NB4 (cell line): ENCODE measurements at regions not wholly inside any gene's neighbourhood (a gene's known extent, or its start where the extent isn't known, plus 50 kb on each side); places are given as distances from the start of the nearest gene placed in this dataset.

ENCODE experiments used
- DNase-seq: peaks from one replicate; pipeline ENCODE4 v3.0.0; 2010; ENCODE audit warnings: low read depth
- H3K4me3 ChIP-seq: one replicate; pipeline ENCODE4 v1.5.1; 2011; ENCODE audit warnings: mild to moderate bottlenecking, low read depth, low read length, moderate library complexity
- CTCF ChIP-seq: IDR thresholded peaks from one replicate; pipeline ENCODE4 v1.5.1; 2012; ENCODE audit warnings: low read depth, low read length
- MAX ChIP-seq: IDR thresholded peaks from 2 replicates; pipeline ENCODE4 v1.6.1; 2011; ENCODE audit warnings: low read depth, low read length
- MYC ChIP-seq: IDR thresholded peaks from 2 replicates; pipeline ENCODE4 v1.6.1; 2011; ENCODE audit warnings: low read depth, low read length
- POLR2A ChIP-seq: IDR thresholded peaks from 2 replicates; pipeline ENCODE4 v1.6.1; 2011; ENCODE audit warnings: mild to moderate bottlenecking; ENCODE audit not compliant: insufficient read length; ENCODE audit errors: extremely low read depth

- no peak overlapping the region for H3K4me3 ChIP-seq
- DNase-seq: peak; percentile 36
- TF ChIP-seq MAX (no peak), CTCF (peak; percentile 40)
Observed at GRCh38 chr7:132709971-132710567, 133.8 kb upstream of the PLXNA4 start.

GRCh38 chr7:132708470-132708869 is 132.2 kb upstream of the PLXNA4 start:
- TF ChIP-seq POLR2A: no peak
- TF ChIP-seq MYC: no peak
- no peak for TF ChIP-seq MAX
- TF ChIP-seq CTCF: no peak
- no peak overlapping the region for H3K4me3 ChIP-seq
- no peak for DNase-seq

- TF ChIP-seq CTCF (no peak), POLR2A (no peak)
- no peak for DNase-seq
- no peak overlapping the region for H3K4me3 ChIP-seq
Observed at GRCh38 chr7:132705146-132705545, 128.9 kb upstream of the PLXNA4 start.

- H3K4me3 ChIP-seq: no peak overlapping the region
- TF ChIP-seq CTCF (no peak), MAX (no peak), POLR2A (no peak), MYC (no peak)
- DNase-seq: no peak
Observed at GRCh38 chr7:132703742-132704141, 127.5 kb upstream of the PLXNA4 start.

- DNase-seq: no peak
- no peak for TF ChIP-seq MAX
- TF ChIP-seq CTCF: no peak
- no peak for TF ChIP-seq POLR2A
- no peak for TF ChIP-seq MYC
- H3K4me3 ChIP-seq: no peak overlapping the region
Observed at GRCh38 chr7:132697003-132697402, 120.7 kb upstream of the PLXNA4 start.

GRCh38 chr7:132696332-132696731 is 120.1 kb upstream of the PLXNA4 start:
- DNase-seq: no peak
- H3K4me3 ChIP-seq: no peak overlapping the region
- TF ChIP-seq CTCF: no peak
